Uterus (tissue), 2 donors: ENCODE measurements at regions not wholly inside any gene's neighbourhood (a gene's known extent, or its start where the extent isn't known, plus 50 kb on each side); places are given as distances from the start of the nearest gene placed in this dataset.

Experiments
- POLR2A ChIP-seq, 2 donors: fragments of 450-650 bp; IDR thresholded peaks; one replicate each; pipeline ENCODE4 v1.6.1; 2016; ENCODE audit warnings: antibody characterized with exemption in 2 of 2, mild to moderate bottlenecking in 1 of 2, moderate library complexity in 1 of 2
- TF ChIP-seq, protein P1 (sequence below), 4 experiments: fragments of 200-600 bp in 2 of 4; fragments of 450-650 bp in 2 of 4; sonication (generic) in 2 of 4; IDR thresholded peaks; one replicate each; pipeline ENCODE4 v1.5.1; 2016 to 2019; ENCODE audit warnings: antibody characterized with exemption in 4 of 4, mild to moderate bottlenecking in 2 of 4, moderate library complexity in 1 of 4

DNA sequence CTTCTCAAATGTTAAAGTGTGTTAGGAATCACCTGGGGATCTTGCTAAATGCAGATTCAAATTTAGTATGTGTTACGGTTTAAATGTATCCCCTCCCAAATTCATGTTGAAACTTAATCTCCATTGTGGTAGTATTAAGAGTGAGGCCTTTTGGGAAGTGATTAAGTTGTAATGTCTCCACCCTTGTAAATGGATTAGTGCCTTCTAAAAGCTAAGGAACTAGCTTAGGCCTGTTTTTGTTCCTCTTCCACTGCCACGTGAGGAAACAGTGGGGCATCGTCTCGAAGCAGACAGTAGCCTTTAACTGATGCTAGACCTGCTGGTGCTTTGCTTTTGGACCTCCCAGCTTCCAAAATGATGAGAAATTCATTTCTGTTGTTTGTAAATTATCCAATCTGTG is 52.3 kb upstream of the SEMA3D start:
- no peak for TF ChIP-seq POLR2A (IDR thresholded peaks at IDR 0.05)
- TF ChIP-seq, protein P1, sequence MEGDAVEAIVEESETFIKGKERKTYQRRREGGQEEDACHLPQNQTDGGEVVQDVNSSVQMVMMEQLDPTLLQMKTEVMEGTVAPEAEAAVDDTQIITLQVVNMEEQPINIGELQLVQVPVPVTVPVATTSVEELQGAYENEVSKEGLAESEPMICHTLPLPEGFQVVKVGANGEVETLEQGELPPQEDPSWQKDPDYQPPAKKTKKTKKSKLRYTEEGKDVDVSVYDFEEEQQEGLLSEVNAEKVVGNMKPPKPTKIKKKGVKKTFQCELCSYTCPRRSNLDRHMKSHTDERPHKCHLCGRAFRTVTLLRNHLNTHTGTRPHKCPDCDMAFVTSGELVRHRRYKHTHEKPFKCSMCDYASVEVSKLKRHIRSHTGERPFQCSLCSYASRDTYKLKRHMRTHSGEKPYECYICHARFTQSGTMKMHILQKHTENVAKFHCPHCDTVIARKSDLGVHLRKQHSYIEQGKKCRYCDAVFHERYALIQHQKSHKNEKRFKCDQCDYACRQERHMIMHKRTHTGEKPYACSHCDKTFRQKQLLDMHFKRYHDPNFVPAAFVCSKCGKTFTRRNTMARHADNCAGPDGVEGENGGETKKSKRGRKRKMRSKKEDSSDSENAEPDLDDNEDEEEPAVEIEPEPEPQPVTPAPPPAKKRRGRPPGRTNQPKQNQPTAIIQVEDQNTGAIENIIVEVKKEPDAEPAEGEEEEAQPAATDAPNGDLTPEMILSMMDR (IDR thresholded peaks at IDR 0.05), result no peak
